Ovary (tissue), 3 donors: ENCODE measurements at regions not wholly inside any gene's neighbourhood (a gene's known extent, or its start where the extent isn't known, plus 50 kb on each side); places are given as distances from the start of the nearest gene placed in this dataset.

Source experiments
- EP300 ChIP-seq: sonication (generic); formaldehyde crosslinking; IDR thresholded peaks from one replicate; pipeline ENCODE4 v1.6.1; 2017; ENCODE audit warnings: antibody characterized with exemption
- POLR2A ChIP-seq: fragments of 450-650 bp; IDR thresholded peaks from one replicate; pipeline ENCODE4 v1.6.1; 2017; ENCODE audit warnings: antibody characterized with exemption, mild to moderate bottlenecking, moderate library complexity
- TF ChIP-seq, protein P1 (sequence below), 3 donors: fragments of 450-650 bp in 2 of 3; fragments of 200-600 bp in 1 of 3; IDR thresholded peaks; one replicate each; pipeline versions ENCODE4 v1.5.1 to v1.8.0; 2016 to 2022; ENCODE audit warnings: antibody characterized with exemption in 3 of 3, mild to moderate bottlenecking in 1 of 3
- donor health status: DM: no; HTN: no; CAD: no.

DNA sequence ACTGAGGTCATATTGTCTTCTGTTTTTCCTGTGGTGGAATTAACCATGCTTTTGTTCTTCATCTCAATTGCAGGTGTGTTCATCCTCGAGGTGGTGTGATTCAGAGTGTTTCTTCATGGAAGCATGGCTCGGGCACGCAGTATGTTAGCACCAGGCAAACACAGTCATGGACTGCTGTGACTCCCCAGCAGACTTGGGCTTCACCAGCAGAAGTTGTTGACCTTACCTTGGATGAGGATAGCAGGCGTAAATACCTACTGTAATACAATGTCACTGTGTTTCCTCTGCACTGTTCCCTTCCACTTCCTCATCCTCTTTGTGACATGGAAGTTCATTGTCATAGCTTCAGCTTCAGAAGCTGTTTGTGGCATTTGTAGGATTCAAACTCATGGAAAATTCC is 158.7 kb downstream of the HAUS1 start:
- TF ChIP-seq, protein P1, sequence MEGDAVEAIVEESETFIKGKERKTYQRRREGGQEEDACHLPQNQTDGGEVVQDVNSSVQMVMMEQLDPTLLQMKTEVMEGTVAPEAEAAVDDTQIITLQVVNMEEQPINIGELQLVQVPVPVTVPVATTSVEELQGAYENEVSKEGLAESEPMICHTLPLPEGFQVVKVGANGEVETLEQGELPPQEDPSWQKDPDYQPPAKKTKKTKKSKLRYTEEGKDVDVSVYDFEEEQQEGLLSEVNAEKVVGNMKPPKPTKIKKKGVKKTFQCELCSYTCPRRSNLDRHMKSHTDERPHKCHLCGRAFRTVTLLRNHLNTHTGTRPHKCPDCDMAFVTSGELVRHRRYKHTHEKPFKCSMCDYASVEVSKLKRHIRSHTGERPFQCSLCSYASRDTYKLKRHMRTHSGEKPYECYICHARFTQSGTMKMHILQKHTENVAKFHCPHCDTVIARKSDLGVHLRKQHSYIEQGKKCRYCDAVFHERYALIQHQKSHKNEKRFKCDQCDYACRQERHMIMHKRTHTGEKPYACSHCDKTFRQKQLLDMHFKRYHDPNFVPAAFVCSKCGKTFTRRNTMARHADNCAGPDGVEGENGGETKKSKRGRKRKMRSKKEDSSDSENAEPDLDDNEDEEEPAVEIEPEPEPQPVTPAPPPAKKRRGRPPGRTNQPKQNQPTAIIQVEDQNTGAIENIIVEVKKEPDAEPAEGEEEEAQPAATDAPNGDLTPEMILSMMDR (IDR thresholded peaks at IDR 0.05), result no peak
- TF ChIP-seq POLR2A (no peak), EP300 (no peak)
